RWPE1 (cell line): ENCODE measurements at regions not wholly inside any gene's neighbourhood (a gene's known extent, or its start where the extent isn't known, plus 50 kb on each side); places are given as distances from the start of the nearest gene placed in this dataset.

ENCODE experiments used
- CTCF ChIA-PET: fragments of 350-600 bp; sonication (Branson Sonifier 250); formaldehyde crosslinking; extraction: SDS; loops from one replicate; lab custom pipeline; 2021; lab: Yijun Ruan, JAX
- POLR2A ChIA-PET: fragments of 400-600 bp; formaldehyde crosslinking; extraction: SDS; loops from one replicate; lab custom pipeline; 2020; ENCODE audit warnings: antibody characterized with exemption; ENCODE audit not compliant: low non-redundant PET; lab: Yijun Ruan, JAX
- DNase-seq: peaks from one replicate; pipeline ENCODE4 v3.0.0; 2012; ENCODE audit warnings: low spot score
- H3K27ac ChIP-seq: fragments of 450-650 bp; 2 replicates; pipeline ENCODE4 v1.5.1; 2017
- CTCF ChIP-seq: fragments of 450-650 bp; conservative IDR thresholded peaks from 2 replicates; pipeline ENCODE4 v1.5.1; 2017; ENCODE audit warnings: low read depth, mild to moderate bottlenecking

GRCh38 chr5:67253911-67254310 is 57.3 kb upstream of the CD180 start:
- CTCF ChIA-PET, result no interaction called here
- no peak for TF ChIP-seq CTCF
- DNase-seq, result no peak
- POLR2A ChIA-PET, result no interaction called here
- no peak overlapping the region for H3K27ac ChIP-seq

- DNase-seq, result no peak
- no peak for TF ChIP-seq CTCF
- CTCF ChIA-PET, result interaction anchor here (0.6 kb wide), 1 partner anchor 975 kb away, joined by 4 read pairs; no protein-coding TSS in a partner anchor
- peak overlapping the region; percentile 95 for H3K27ac ChIP-seq
- POLR2A ChIA-PET, result no interaction called here
Measured at GRCh38 chr5:67249590-67249895, 52.9 kb upstream of the CD180 start.

- ChIA-PET POLR2A (interaction anchor here (0.6 kb wide), 1 partner anchor 1000 kb away, joined by 3 read pairs; no protein-coding TSS in a partner anchor), CTCF (interaction anchor here (0.6 to 1.1 kb wide), 2 partner anchors 967 to 975 kb away, joined by 3 to 4 read pairs; partner anchors contain the start of gene PIK3R1)
- no peak for TF ChIP-seq CTCF
- DNase-seq, result peak; percentile 87
- peak overlapping the region; percentile 95 for H3K27ac ChIP-seq
Measured at GRCh38 chr5:67248703-67249589, 52.3 kb upstream of the CD180 start.

GRCh38 chr5:67246546-67247268 is 50.1 kb upstream of the CD180 start:
- TF ChIP-seq CTCF, result no peak
- no peak overlapping the region for H3K27ac ChIP-seq
- ChIA-PET POLR2A (no interaction called here), CTCF (interaction anchor here (0.5 to 2.5 kb wide), 11 partner anchors 14 to 1329 kb away, joined by 3 to 38 read pairs (median 3); no protein-coding TSS in a partner anchor)
- DNase-seq, result no peak
